ENCODE measurements at regions not wholly inside any gene's neighbourhood (a gene's known extent, or its start where the extent isn't known, plus 50 kb on each side); places are given as distances from the start of the nearest gene placed in this dataset.
A peak's percentile ranks its signal among the peaks of the same experiment; 100 is the strongest.

- no peak overlapping the region for H3K4me3 ChIP-seq (ENCODE audit: low read length)
- Mint-ChIP-seq H3K4me3 (no peak overlapping the region), H3K9me3 (no peaks in the 10 kb centered on the region), H3K27me3 (no peaks in the 10 kb centered on the region), H3K36me3 (no peaks in the 10 kb centered on the region), H3K4me1 (no peaks in the 10 kb centered on the region), H3K27ac (peak overlapping the region in 1 of 8 donors; percentile 9)
- H3K4me1 ChIP-seq (ENCODE audit: insufficient read depth, low read length), result no peaks in the 10 kb centered on the region
- ChIA-PET CTCF (no interaction called here), POLR2A (no interaction called here)
- no peaks in the 10 kb centered on the region for H3K36me3 ChIP-seq (ENCODE audit: insufficient read depth, low read length)
- no peaks in the 10 kb centered on the region for H3K9me3 ChIP-seq (ENCODE audit: low read length)
- H3K27me3 ChIP-seq (ENCODE audit: insufficient read depth, low read length, poor library complexity, severe bottlenecking), result no peaks in the 10 kb centered on the region
- no peak overlapping the region for H3K27ac ChIP-seq (ENCODE audit: low read depth, low read length)
- no peak for DNase-seq
These were observed 100.4 kb downstream of the RFC3 start for GRCh38 chr13:33918199-33918932.

GRCh38 chr13:33919120-33919519 lies 101.2 kb downstream of the RFC3 start:
- Mint-ChIP-seq H3K36me3 (no peaks in the 10 kb centered on the region), H3K9me3 (no peaks in the 10 kb centered on the region), H3K4me3 (no peak overlapping the region), H3K27me3 (no peaks in the 10 kb centered on the region), H3K27ac (no peak overlapping the region), H3K4me1 (no peaks in the 10 kb centered on the region)
- ChIA-PET POLR2A (no interaction called here), CTCF (no interaction called here)
- Histone ChIP-seq H3K9me3 (ENCODE audit: low read length) (no peaks in the 10 kb centered on the region), H3K4me3 (ENCODE audit: low read length) (no peak overlapping the region), H3K27me3 (ENCODE audit: insufficient read depth, low read length, poor library complexity, severe bottlenecking) (no peaks in the 10 kb centered on the region), H3K4me1 (ENCODE audit: insufficient read depth, low read length) (no peaks in the 10 kb centered on the region), H3K27ac (ENCODE audit: low read depth, low read length) (no peak overlapping the region), H3K36me3 (ENCODE audit: insufficient read depth, low read length) (no peaks in the 10 kb centered on the region)
- no peak for DNase-seq

- Mint-ChIP-seq H3K4me3 (no peak overlapping the region), H3K36me3 (no peaks in the 10 kb centered on the region), H3K27me3 (no peaks in the 10 kb centered on the region), H3K9me3 (no peaks in the 10 kb centered on the region), H3K4me1 (no peaks in the 10 kb centered on the region), H3K27ac (no peak overlapping the region)
- DNase-seq, result no peak
- ChIA-PET POLR2A (no interaction called here), CTCF (no interaction called here)
- no peak overlapping the region for H3K4me3 ChIP-seq (ENCODE audit: low read length)
- H3K27me3 ChIP-seq (ENCODE audit: insufficient read depth, low read length, poor library complexity, severe bottlenecking), result no peaks in the 10 kb centered on the region
- H3K27ac ChIP-seq (ENCODE audit: low read depth, low read length), result no peak overlapping the region
- no peaks in the 10 kb centered on the region for H3K9me3 ChIP-seq (ENCODE audit: low read length)
- no peaks in the 10 kb centered on the region for H3K4me1 ChIP-seq (ENCODE audit: insufficient read depth, low read length)
- H3K36me3 ChIP-seq (ENCODE audit: insufficient read depth, low read length), result no peaks in the 10 kb centered on the region
These were observed 107.6 kb downstream of the RFC3 start for GRCh38 chr13:33925563-33925962.

GRCh38 chr13:33927315-33927714 lies 109.4 kb downstream of the RFC3 start:
- no peak overlapping the region for H3K27ac Mint-ChIP-seq
- no peaks in the 10 kb centered on the region for H3K9me3 Mint-ChIP-seq
- H3K4me1 ChIP-seq (ENCODE audit: insufficient read depth, low read length), result no peaks in the 10 kb centered on the region
- ChIA-PET POLR2A (no interaction called here), CTCF (no interaction called here)
- no peak for DNase-seq
- no peak overlapping the region for H3K4me3 Mint-ChIP-seq
- no peaks in the 10 kb centered on the region for H3K36me3 ChIP-seq (ENCODE audit: insufficient read depth, low read length)
- H3K9me3 ChIP-seq (ENCODE audit: low read length), result no peaks in the 10 kb centered on the region
- H3K36me3 Mint-ChIP-seq, result no peaks in the 10 kb centered on the region
- H3K27me3 ChIP-seq (ENCODE audit: insufficient read depth, low read length, poor library complexity, severe bottlenecking), result no peaks in the 10 kb centered on the region
- no peaks in the 10 kb centered on the region for H3K27me3 Mint-ChIP-seq
- no peaks in the 10 kb centered on the region for H3K4me1 Mint-ChIP-seq
- no peak overlapping the region for H3K4me3 ChIP-seq (ENCODE audit: low read length)
- H3K27ac ChIP-seq (ENCODE audit: low read depth, low read length), result no peak overlapping the region

- no peaks in the 10 kb centered on the region for H3K27me3 ChIP-seq (ENCODE audit: insufficient read depth, low read length, poor library complexity, severe bottlenecking)
- no peak for DNase-seq
- POLR2A ChIA-PET, result no interaction called here
- no peak overlapping the region for H3K4me3 Mint-ChIP-seq
- no peaks in the 10 kb centered on the region for H3K27me3 Mint-ChIP-seq
- H3K36me3 Mint-ChIP-seq, result no peaks in the 10 kb centered on the region
- no peaks in the 10 kb centered on the region for H3K9me3 Mint-ChIP-seq
- H3K9me3 ChIP-seq (ENCODE audit: low read length), result no peaks in the 10 kb centered on the region
- no peaks in the 10 kb centered on the region for H3K4me1 ChIP-seq (ENCODE audit: insufficient read depth, low read length)
- H3K27ac Mint-ChIP-seq, result no peak overlapping the region
- CTCF ChIA-PET, result no interaction called here
- H3K36me3 ChIP-seq (ENCODE audit: insufficient read depth, low read length), result no peaks in the 10 kb centered on the region
- no peak overlapping the region for H3K4me3 ChIP-seq (ENCODE audit: low read length)
- no peaks in the 10 kb centered on the region for H3K4me1 Mint-ChIP-seq
- no peak overlapping the region for H3K27ac ChIP-seq (ENCODE audit: low read depth, low read length)
These were observed 113.7 kb downstream of the RFC3 start for GRCh38 chr13:33931397-33932311.

- H3K27ac Mint-ChIP-seq, result no peak overlapping the region
- no peaks in the 10 kb centered on the region for H3K36me3 Mint-ChIP-seq
- Histone ChIP-seq H3K4me1 (ENCODE audit: insufficient read depth, low read length) (no peaks in the 10 kb centered on the region), H3K36me3 (ENCODE audit: insufficient read depth, low read length) (no peaks in the 10 kb centered on the region), H3K27ac (ENCODE audit: low read depth, low read length) (no peak overlapping the region), H3K9me3 (ENCODE audit: low read length) (no peaks in the 10 kb centered on the region), H3K27me3 (ENCODE audit: insufficient read depth, low read length, poor library complexity, severe bottlenecking) (no peaks in the 10 kb centered on the region), H3K4me3 (ENCODE audit: low read length) (no peak overlapping the region)
- H3K4me3 Mint-ChIP-seq, result no peak overlapping the region
- ChIA-PET CTCF (no interaction called here), POLR2A (no interaction called here)
- no peaks in the 10 kb centered on the region for H3K4me1 Mint-ChIP-seq
- no peaks in the 10 kb centered on the region for H3K9me3 Mint-ChIP-seq
- DNase-seq, result no peak
- no peaks in the 10 kb centered on the region for H3K27me3 Mint-ChIP-seq
These were observed 114.9 kb downstream of the RFC3 start for GRCh38 chr13:33932769-33933406.

GRCh38 chr13:33933810-33934209 lies 115.9 kb downstream of the RFC3 start:
- Histone ChIP-seq H3K27me3 (ENCODE audit: insufficient read depth, low read length, poor library complexity, severe bottlenecking) (no peaks in the 10 kb centered on the region), H3K4me1 (ENCODE audit: insufficient read depth, low read length) (no peaks in the 10 kb centered on the region), H3K9me3 (ENCODE audit: low read length) (no peaks in the 10 kb centered on the region), H3K27ac (ENCODE audit: low read depth, low read length) (no peak overlapping the region), H3K4me3 (ENCODE audit: low read length) (no peak overlapping the region), H3K36me3 (ENCODE audit: insufficient read depth, low read length) (no peaks in the 10 kb centered on the region)
- no peaks in the 10 kb centered on the region for H3K27me3 Mint-ChIP-seq
- DNase-seq, result no peak
- H3K36me3 Mint-ChIP-seq, result no peaks in the 10 kb centered on the region
- POLR2A ChIA-PET, result no interaction called here
- no peaks in the 10 kb centered on the region for H3K4me1 Mint-ChIP-seq
- peak overlapping the region in 2 of 8 donors; percentile 9 to 52 for H3K27ac Mint-ChIP-seq
- no peaks in the 10 kb centered on the region for H3K9me3 Mint-ChIP-seq
- H3K4me3 Mint-ChIP-seq, result no peak overlapping the region
- CTCF ChIA-PET, result no interaction called here

GRCh38 chr13:33934343-33934742 lies 116.4 kb downstream of the RFC3 start:
- no peak overlapping the region for H3K27ac Mint-ChIP-seq
- no peak overlapping the region for H3K4me3 ChIP-seq (ENCODE audit: low read length)
- H3K27me3 ChIP-seq (ENCODE audit: insufficient read depth, low read length, poor library complexity, severe bottlenecking), result no peaks in the 10 kb centered on the region
- no peaks in the 10 kb centered on the region for H3K4me1 ChIP-seq (ENCODE audit: insufficient read depth, low read length)
- no peak overlapping the region for H3K27ac ChIP-seq (ENCODE audit: low read depth, low read length)
- no peak for DNase-seq
- no peaks in the 10 kb centered on the region for H3K27me3 Mint-ChIP-seq
- ChIA-PET CTCF (no interaction called here), POLR2A (no interaction called here)
- H3K4me3 Mint-ChIP-seq, result no peak overlapping the region
- H3K36me3 Mint-ChIP-seq, result no peaks in the 10 kb centered on the region
- no peaks in the 10 kb centered on the region for H3K36me3 ChIP-seq (ENCODE audit: insufficient read depth, low read length)
- H3K9me3 ChIP-seq (ENCODE audit: low read length), result no peaks in the 10 kb centered on the region
- H3K9me3 Mint-ChIP-seq, result no peaks in the 10 kb centered on the region
- H3K4me1 Mint-ChIP-seq, result no peaks in the 10 kb centered on the region

All from CD8-positive, alpha-beta memory T cell (primary cell).